ENCODE measurements at regions not wholly inside any gene's neighbourhood (a gene's known extent, or its start where the extent isn't known, plus 50 kb on each side); places are given as distances from the start of the nearest gene placed in this dataset.

DNA sequence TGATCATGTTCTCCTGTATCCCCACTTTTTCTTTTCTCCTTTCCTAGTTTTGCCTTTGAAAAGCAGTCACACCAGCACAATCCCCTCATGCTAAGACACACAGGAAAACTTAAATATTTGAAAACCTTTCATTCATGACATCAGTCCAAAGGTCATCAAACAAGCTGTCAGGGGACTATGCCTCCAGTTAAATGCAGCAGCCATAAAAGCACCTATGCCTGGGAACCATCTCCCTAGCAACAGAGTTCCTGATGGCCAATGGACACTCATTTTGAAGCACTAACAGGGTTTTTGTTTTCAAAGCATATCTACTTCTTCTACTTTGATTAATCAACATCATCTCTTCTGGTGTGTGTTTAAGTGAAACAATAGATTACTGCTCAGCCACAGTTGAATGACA, 286.4 kb upstream of the PARD3B start:
- H3K27me3 ChIP-seq, result no peaks in the 10 kb centered on the region
- H3K4me1 ChIP-seq, result peaks cover 0 to 8% (median 3%) of the 10 kb centered on the region in 4 donors
- H3K27ac ChIP-seq, result no peak overlapping the region
- no peaks in the 10 kb centered on the region for H3K9me3 ChIP-seq
- intact Hi-C loops (cut with DNase I; ENCODE audit: low total_unique reads) (loop anchor here (10.0 kb wide), 1 partner anchor 1416 kb away; no protein-coding TSS in a partner anchor), in situ Hi-C loops (cut with MboI; ENCODE audit: low pct_ligation_motif_present in 1 of 4, low pct_unique_long_range_greater_than_20kb in 1 of 4, low sequenced_read_pairs in 3 of 4) (no loop called here)
- H3K4me3 ChIP-seq, result no peak overlapping the region
- no peak for DNase-seq
- TF ChIP-seq EP300 (IDR thresholded peaks at IDR 0.05; ENCODE audit: low read depth) (no peak), POLR2AphosphoS5 (IDR thresholded peaks at IDR 0.05) (no peak), POLR2A (IDR thresholded peaks at IDR 0.05) (no peak)
- TF ChIP-seq, protein P1, sequence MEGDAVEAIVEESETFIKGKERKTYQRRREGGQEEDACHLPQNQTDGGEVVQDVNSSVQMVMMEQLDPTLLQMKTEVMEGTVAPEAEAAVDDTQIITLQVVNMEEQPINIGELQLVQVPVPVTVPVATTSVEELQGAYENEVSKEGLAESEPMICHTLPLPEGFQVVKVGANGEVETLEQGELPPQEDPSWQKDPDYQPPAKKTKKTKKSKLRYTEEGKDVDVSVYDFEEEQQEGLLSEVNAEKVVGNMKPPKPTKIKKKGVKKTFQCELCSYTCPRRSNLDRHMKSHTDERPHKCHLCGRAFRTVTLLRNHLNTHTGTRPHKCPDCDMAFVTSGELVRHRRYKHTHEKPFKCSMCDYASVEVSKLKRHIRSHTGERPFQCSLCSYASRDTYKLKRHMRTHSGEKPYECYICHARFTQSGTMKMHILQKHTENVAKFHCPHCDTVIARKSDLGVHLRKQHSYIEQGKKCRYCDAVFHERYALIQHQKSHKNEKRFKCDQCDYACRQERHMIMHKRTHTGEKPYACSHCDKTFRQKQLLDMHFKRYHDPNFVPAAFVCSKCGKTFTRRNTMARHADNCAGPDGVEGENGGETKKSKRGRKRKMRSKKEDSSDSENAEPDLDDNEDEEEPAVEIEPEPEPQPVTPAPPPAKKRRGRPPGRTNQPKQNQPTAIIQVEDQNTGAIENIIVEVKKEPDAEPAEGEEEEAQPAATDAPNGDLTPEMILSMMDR (IDR thresholded peaks at IDR 0.05), result no peak
- H3K36me3 ChIP-seq, result no peaks in the 10 kb centered on the region

DNA sequence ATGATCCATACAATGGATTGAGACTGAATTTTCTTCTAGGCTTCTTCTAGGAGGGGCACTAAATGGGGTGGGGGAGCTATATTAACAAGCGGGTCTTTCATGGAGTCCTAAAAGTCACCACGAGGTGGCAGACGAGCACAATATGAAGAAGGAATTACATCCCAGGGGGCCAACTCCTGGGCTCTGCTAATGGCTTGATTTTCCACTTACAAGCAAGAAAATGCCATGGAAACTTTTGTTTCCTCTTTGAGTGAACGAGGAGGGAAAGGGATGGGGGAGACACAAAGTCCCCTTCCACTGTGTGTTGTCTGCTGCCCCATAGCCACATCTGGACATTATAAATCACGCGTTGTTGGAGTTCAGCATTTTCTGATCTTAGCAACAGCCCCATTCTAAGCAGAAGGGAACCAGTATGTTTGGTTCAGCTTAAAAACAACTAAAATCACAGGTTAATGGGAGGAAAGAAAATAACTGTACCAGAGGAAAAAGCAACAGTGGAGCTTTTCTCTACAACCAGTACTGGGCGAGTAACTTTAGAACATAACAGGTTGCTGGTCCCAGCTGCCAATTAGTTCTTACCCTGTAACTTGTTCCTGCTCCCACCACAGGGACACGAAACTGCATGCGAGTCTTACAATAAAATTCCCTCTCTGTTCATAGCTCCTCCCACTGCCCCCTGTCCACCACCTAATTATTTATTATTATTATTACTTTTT, 285.0 kb upstream of the PARD3B start:
- TF ChIP-seq POLR2A (IDR thresholded peaks at IDR 0.05), result no peak
- no peak for TF ChIP-seq POLR2AphosphoS5 (IDR thresholded peaks at IDR 0.05)
- TF ChIP-seq, protein P1 (IDR thresholded peaks at IDR 0.05), result peak; percentile 71 to 80 (median 74)
- TF ChIP-seq EP300 (IDR thresholded peaks at IDR 0.05; ENCODE audit: low read depth), result no peak
- H3K4me3 ChIP-seq, result no peak overlapping the region
- intact Hi-C loops (cut with DNase I; ENCODE audit: low total_unique reads) (no loop called here), in situ Hi-C loops (cut with MboI; ENCODE audit: low pct_ligation_motif_present in 1 of 4, low pct_unique_long_range_greater_than_20kb in 1 of 4, low sequenced_read_pairs in 3 of 4) (no loop called here)
- no peaks in the 10 kb centered on the region for H3K27me3 ChIP-seq
- H3K36me3 ChIP-seq, result no peaks in the 10 kb centered on the region
- no peak overlapping the region for H3K27ac ChIP-seq
- 20 to 43% methylated on average over 4 to 9 of the region's 9 CpGs for WGBS, 2 donors (ENCODE audit: low coverage in 1 of 2)
- peak; percentile 48 for DNase-seq
- H3K4me1 ChIP-seq, result peaks cover 0 to 8% (median 3%) of the 10 kb centered on the region in 4 donors
- no peaks in the 10 kb centered on the region for H3K9me3 ChIP-seq

DNA sequence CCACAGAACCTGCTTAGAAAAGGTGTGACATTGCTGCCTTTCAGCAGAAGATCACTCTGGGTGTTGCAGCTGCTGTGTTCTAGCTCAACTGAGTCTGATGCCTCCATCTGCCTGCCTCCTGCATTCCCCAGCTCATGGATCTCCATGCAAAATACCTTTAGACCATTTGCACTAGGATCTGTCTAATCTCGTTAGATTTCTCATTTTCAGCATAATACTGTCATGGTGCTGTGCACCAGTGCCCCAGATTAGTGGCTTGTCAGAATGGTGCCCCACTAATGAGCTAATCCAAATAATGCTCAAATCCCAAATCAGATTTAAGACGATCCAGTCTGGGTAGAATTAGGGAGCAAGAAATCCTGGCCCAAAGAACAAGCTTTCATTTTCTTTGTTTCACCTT, 284.4 kb upstream of the PARD3B start:
- no peaks in the 10 kb centered on the region for H3K27me3 ChIP-seq
- no peaks in the 10 kb centered on the region for H3K36me3 ChIP-seq
- intact Hi-C loops (cut with DNase I; ENCODE audit: low total_unique reads), result no loop called here
- TF ChIP-seq POLR2AphosphoS5 (IDR thresholded peaks at IDR 0.05), result no peak
- TF ChIP-seq EP300 (IDR thresholded peaks at IDR 0.05; ENCODE audit: low read depth), result no peak
- no peak for TF ChIP-seq POLR2A (IDR thresholded peaks at IDR 0.05)
- H3K9me3 ChIP-seq, result no peaks in the 10 kb centered on the region
- no peak overlapping the region for H3K27ac ChIP-seq
- H3K4me1 ChIP-seq, result peaks cover 0 to 8% (median 3%) of the 10 kb centered on the region in 4 donors
- 75 to 78% methylated on average over 1 to 2 of the region's 2 CpGs for WGBS, 2 donors (ENCODE audit: low coverage in 1 of 2)
- no peak overlapping the region for H3K4me3 ChIP-seq
- in situ Hi-C loops (cut with MboI; ENCODE audit: low pct_ligation_motif_present in 1 of 4, low pct_unique_long_range_greater_than_20kb in 1 of 4, low sequenced_read_pairs in 3 of 4), result no loop called here
- no peak for DNase-seq

DNA sequence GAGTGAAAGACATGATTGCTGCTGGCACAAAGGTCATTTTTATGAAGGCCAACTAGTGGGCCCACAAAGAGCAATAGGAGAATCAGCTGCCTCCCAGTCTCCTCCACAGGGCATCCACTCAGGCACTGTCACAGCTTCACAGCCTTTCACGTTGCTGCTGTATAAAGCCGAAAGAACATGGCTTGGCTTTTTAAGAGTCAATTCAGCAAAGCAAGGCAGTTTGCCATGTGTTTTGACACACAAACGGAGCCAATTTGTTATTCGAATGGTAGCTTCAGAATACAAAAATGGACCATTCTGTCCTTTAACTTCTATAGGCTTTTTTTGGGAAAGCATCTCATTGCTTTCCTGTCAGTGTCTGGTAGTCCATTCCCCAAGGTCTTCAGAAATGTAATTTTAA, 283.4 kb upstream of the PARD3B start:
- intact Hi-C loops (cut with DNase I; ENCODE audit: low total_unique reads) (no loop called here), in situ Hi-C loops (cut with MboI; ENCODE audit: low pct_ligation_motif_present in 1 of 4, low pct_unique_long_range_greater_than_20kb in 1 of 4, low sequenced_read_pairs in 3 of 4) (no loop called here)
- Histone ChIP-seq H3K27ac (no peak overlapping the region), H3K4me3 (no peak overlapping the region), H3K9me3 (no peaks in the 10 kb centered on the region), H3K27me3 (no peaks in the 10 kb centered on the region), H3K4me1 (peaks cover 0 to 8% (median 3%) of the 10 kb centered on the region in 4 donors), H3K36me3 (no peaks in the 10 kb centered on the region)
- WGBS, 2 donors (ENCODE audit: low coverage in 1 of 2), result 69 to 73% methylated on average over 2 to 4 of the region's 4 CpGs
- TF ChIP-seq POLR2AphosphoS5 (IDR thresholded peaks at IDR 0.05) (no peak), EP300 (IDR thresholded peaks at IDR 0.05; ENCODE audit: low read depth) (no peak), POLR2A (IDR thresholded peaks at IDR 0.05) (no peak)
- TF ChIP-seq, protein P1 (IDR thresholded peaks at IDR 0.05), result no peak
- no peak for DNase-seq
